ENCODE measurements at regions not wholly inside any gene's neighbourhood (a gene's known extent, or its start where the extent isn't known, plus 50 kb on each side); places are given as distances from the start of the nearest gene placed in this dataset.

DNA sequence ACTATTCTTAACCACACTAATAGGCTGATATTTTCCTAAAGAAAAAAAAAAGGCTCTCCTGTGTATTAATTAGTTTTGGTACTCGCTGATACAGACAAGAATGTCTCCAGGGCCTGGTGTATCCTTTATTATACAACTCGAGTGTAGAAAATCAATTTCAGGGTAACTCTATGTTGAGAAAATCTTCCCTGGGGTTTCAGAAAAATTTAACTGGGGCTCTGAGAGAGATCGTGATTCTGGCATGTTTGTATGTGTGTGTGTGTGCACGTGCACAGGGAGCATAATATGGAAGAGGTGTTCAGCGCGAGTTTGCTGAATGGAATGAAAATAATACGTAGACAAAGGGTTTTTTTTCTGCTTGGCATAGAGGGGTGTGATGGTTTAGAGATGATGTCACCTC is 496.8 kb downstream of the GPAM start (continued):
- TF ChIP-seq CREM (CRISPR knock-in tag; IDR thresholded peaks at IDR 0.05) = no peak
- no peak for TF ChIP-seq ERG (CRISPR knock-in tag; IDR thresholded peaks at IDR 0.05)
- TF ChIP-seq HMGA2 (CRISPR knock-in tag; IDR thresholded peaks at IDR 0.05) = no peak
- no peak for TF ChIP-seq ZNF671 (CRISPR knock-in tag; IDR thresholded peaks at IDR 0.05)
- TF ChIP-seq, protein P1, sequence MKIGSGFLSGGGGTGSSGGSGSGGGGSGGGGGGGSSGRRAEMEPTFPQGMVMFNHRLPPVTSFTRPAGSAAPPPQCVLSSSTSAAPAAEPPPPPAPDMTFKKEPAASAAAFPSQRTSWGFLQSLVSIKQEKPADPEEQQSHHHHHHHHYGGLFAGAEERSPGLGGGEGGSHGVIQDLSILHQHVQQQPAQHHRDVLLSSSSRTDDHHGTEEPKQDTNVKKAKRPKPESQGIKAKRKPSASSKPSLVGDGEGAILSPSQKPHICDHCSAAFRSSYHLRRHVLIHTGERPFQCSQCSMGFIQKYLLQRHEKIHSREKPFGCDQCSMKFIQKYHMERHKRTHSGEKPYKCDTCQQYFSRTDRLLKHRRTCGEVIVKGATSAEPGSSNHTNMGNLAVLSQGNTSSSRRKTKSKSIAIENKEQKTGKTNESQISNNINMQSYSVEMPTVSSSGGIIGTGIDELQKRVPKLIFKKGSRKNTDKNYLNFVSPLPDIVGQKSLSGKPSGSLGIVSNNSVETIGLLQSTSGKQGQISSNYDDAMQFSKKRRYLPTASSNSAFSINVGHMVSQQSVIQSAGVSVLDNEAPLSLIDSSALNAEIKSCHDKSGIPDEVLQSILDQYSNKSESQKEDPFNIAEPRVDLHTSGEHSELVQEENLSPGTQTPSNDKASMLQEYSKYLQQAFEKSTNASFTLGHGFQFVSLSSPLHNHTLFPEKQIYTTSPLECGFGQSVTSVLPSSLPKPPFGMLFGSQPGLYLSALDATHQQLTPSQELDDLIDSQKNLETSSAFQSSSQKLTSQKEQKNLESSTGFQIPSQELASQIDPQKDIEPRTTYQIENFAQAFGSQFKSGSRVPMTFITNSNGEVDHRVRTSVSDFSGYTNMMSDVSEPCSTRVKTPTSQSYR (CRISPR knock-in tag; IDR thresholded peaks at IDR 0.05) = no peak
- TF ChIP-seq NFATC4 (CRISPR knock-in tag; IDR thresholded peaks at IDR 0.05) = no peak
- no peak for TF ChIP-seq ATF2 (CRISPR knock-in tag; IDR thresholded peaks at IDR 0.05; ENCODE audit: borderline replicate concordance, low read depth)

DNA sequence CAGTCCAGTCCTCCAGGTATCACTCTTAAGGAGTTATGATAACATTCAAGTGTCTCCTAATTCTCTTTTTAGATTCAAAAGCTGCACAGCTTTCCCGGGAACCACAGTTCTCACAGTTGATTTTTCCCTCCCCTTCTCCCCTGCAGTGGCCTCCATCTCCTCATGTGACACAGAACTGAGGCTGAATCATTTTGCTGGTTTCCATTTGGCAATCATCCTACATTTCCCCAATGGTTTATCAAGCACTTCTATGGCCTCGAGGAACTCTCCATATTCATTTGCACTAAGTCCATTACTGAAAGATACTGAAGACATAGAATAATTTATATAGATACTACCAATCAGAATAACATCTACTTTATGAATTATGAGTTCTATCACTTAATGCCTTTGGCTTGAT is 484.9 kb downstream of the GPAM start:
- peaks cover 11% of the 10 kb centered on the region for H3K9me3 Mint-ChIP-seq
- no peak overlapping the region for H3K27ac Mint-ChIP-seq
- ChIA-PET CTCF (no interaction called here), POLR2A (no interaction called here)
- no peak overlapping the region for H3K4me3 Mint-ChIP-seq
- H3K4me1 Mint-ChIP-seq = peaks cover 1% of the 10 kb centered on the region
- DNase-seq (ENCODE audit: low spot score) = no peak
- H3K36me3 Mint-ChIP-seq = no peaks in the 10 kb centered on the region
- TF ChIP-seq ZNF232 (CRISPR knock-in tag; IDR thresholded peaks at IDR 0.05) (no peak), NFYB (CRISPR knock-in tag; conservative IDR thresholded peaks at IDR 0.05; ENCODE audit: low read depth) (no peak), CBFB (CRISPR knock-in tag; IDR thresholded peaks at IDR 0.05; ENCODE audit: low read depth) (no peak), HMGA2 (CRISPR knock-in tag; IDR thresholded peaks at IDR 0.05) (no peak), SMAD4 (CRISPR knock-in tag; IDR thresholded peaks at IDR 0.05) (no peak), PREB (CRISPR knock-in tag; IDR thresholded peaks at IDR 0.05; ENCODE audit: borderline replicate concordance) (no peak), SP1 (CRISPR knock-in tag; conservative IDR thresholded peaks at IDR 0.05) (no peak), ZNF138 (CRISPR knock-in tag; conservative IDR thresholded peaks at IDR 0.05) (no peak), ZBTB43 (CRISPR knock-in tag; IDR thresholded peaks at IDR 0.05) (no peak), FOXP4 (CRISPR knock-in tag; IDR thresholded peaks at IDR 0.05) (no peak), IRF1 (CRISPR knock-in tag; IDR thresholded peaks at IDR 0.05) (no peak), MAX (CRISPR knock-in tag; IDR thresholded peaks at IDR 0.05) (no peak), TEAD4 (CRISPR knock-in tag; IDR thresholded peaks at IDR 0.05) (no peak)
- TF ChIP-seq, protein P2, sequence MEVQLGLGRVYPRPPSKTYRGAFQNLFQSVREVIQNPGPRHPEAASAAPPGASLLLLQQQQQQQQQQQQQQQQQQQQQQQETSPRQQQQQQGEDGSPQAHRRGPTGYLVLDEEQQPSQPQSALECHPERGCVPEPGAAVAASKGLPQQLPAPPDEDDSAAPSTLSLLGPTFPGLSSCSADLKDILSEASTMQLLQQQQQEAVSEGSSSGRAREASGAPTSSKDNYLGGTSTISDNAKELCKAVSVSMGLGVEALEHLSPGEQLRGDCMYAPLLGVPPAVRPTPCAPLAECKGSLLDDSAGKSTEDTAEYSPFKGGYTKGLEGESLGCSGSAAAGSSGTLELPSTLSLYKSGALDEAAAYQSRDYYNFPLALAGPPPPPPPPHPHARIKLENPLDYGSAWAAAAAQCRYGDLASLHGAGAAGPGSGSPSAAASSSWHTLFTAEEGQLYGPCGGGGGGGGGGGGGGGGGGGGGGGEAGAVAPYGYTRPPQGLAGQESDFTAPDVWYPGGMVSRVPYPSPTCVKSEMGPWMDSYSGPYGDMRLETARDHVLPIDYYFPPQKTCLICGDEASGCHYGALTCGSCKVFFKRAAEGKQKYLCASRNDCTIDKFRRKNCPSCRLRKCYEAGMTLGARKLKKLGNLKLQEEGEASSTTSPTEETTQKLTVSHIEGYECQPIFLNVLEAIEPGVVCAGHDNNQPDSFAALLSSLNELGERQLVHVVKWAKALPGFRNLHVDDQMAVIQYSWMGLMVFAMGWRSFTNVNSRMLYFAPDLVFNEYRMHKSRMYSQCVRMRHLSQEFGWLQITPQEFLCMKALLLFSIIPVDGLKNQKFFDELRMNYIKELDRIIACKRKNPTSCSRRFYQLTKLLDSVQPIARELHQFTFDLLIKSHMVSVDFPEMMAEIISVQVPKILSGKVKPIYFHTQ (CRISPR knock-in tag; IDR thresholded peaks at IDR 0.05) = no peak
- no peak for ATAC-seq
- no peaks in the 10 kb centered on the region for H3K27me3 Mint-ChIP-seq (ENCODE audit: low read depth)

Measured in WTC11 (cell line).